Mammary epithelial cell (primary cell): ENCODE measurements at regions not wholly inside any gene's neighbourhood (a gene's known extent, or its start where the extent isn't known, plus 50 kb on each side); places are given as distances from the start of the nearest gene placed in this dataset.

Experiments
- CTCF ChIP-seq, 2 donors: IDR thresholded peaks in 1 of 2; conservative IDR thresholded peaks in 1 of 2; 2 replicates each; pipeline ENCODE4 v1.5.1; 2011 to 2012; ENCODE audit warnings: inconsistent platforms in 2 of 2, low read length in 2 of 2, mild to moderate bottlenecking in 2 of 2, control low read depth in 1 of 2, low read depth in 1 of 2; ENCODE audit not compliant: insufficient read depth in 1 of 2; ENCODE audit errors: extremely low read depth in 1 of 2
- EZH2 ChIP-seq: IDR thresholded peaks from 2 replicates; pipeline ENCODE4 v1.6.1; 2012; ENCODE audit warnings: low read length, inconsistent platforms, borderline replicate concordance

GRCh38 chr4:177964693-177965168 is 522.5 kb upstream of the AGA start:
- TF ChIP-seq CTCF (conservative IDR thresholded peaks at IDR 0.05 in 1 of 2, IDR thresholded peaks at IDR 0.05 in 1 of 2; ENCODE audit: extremely low read depth in 1 of 2, insufficient read depth in 1 of 2, low read depth in 1 of 2, low read length in 2 of 2) (no peak), EZH2 (no peak)
